Karpas-422 (cell line): ENCODE measurements at regions not wholly inside any gene's neighbourhood (a gene's known extent, or its start where the extent isn't known, plus 50 kb on each side); places are given as distances from the start of the nearest gene placed in this dataset.
"Not testable (repeated sequence)": the region's sequence is repeated elsewhere in the genome, so short reads cannot be mapped to it uniquely, and the experiment has no call there.

Source experiments
- DNase-seq: peaks from one replicate; pipeline ENCODE4 v3.0.0-alpha.2; 2015
- H2AFZ ChIP-seq: fragments of 200-600 bp; sonication (generic); 2 replicates; pipeline ENCODE4 v1.6.1; 2014; ENCODE audit warnings: antibody characterized with exemption, low read length, mixed read lengths
- H3K27ac ChIP-seq: fragments of 200-600 bp; sonication (generic); 2 replicates; pipeline ENCODE4 v1.5.1; 2014; ENCODE audit warnings: mild to moderate bottlenecking, low read length, moderate library complexity
- H3K27me3 ChIP-seq: fragments of 200-600 bp; sonication (generic); 2 replicates; pipeline ENCODE4 v1.6.1; 2014; ENCODE audit warnings: low read length, mixed read lengths
- H3K36me3 ChIP-seq: fragments of 200-600 bp; sonication (generic); 2 replicates; pipeline ENCODE4 v1.6.1; 2014; ENCODE audit warnings: low read length, mixed read lengths; ENCODE audit not compliant: insufficient read depth
- H3K4me1 ChIP-seq: fragments of 200-600 bp; sonication (generic); 2 replicates; pipeline ENCODE4 v1.6.1; 2014; ENCODE audit warnings: mild to moderate bottlenecking, low read length, mixed read lengths
- H3K4me2 ChIP-seq: fragments of 200-600 bp; sonication (generic); 2 replicates; pipeline ENCODE4 v1.6.1; 2014; ENCODE audit warnings: low read length, low read depth, mild to moderate bottlenecking; ENCODE audit not compliant: poor library complexity, severe bottlenecking
- H3K4me3 ChIP-seq: fragments of 200-600 bp; sonication (generic); 2 replicates; pipeline ENCODE4 v1.5.1; 2014; ENCODE audit warnings: mild to moderate bottlenecking, antibody characterized with exemption, low read length, mixed read lengths
- H3K79me2 ChIP-seq: fragments of 200-600 bp; sonication (generic); 2 replicates; pipeline ENCODE4 v1.6.1; 2014; ENCODE audit warnings: mild to moderate bottlenecking, low read length, mixed read lengths
- H3K9ac ChIP-seq: fragments of 200-600 bp; sonication (generic); 2 replicates; pipeline ENCODE4 v1.6.0; 2014; ENCODE audit warnings: low read length
- H3K9me2 ChIP-seq: fragments of 200-600 bp; sonication (generic), shearing (Covaris generic); replicated peaks from 2 replicates; pipeline ENCODE4 v1.6.0; 2014; ENCODE audit warnings: mild to moderate bottlenecking, low read length, moderate library complexity; ENCODE audit not compliant: insufficient read depth
- H3K9me3 ChIP-seq: fragments of 300-700, 200-600 bp; sonication (generic); 2 replicates; pipeline ENCODE4 v1.6.1; 2014; ENCODE audit warnings: low read length, mixed read lengths
- H4K20me1 ChIP-seq: fragments of 200-600 bp; sonication (generic); 2 replicates; pipeline ENCODE4 v1.6.1; 2014; ENCODE audit warnings: mild to moderate bottlenecking, antibody characterized with exemption, low read length, low read depth; ENCODE audit not compliant: insufficient read depth

- Histone ChIP-seq H3K4me2 (no peak overlapping the region), H3K4me1 (no peaks in the 10 kb centered on the region), H3K79me2 (no peaks in the 10 kb centered on the region), H3K36me3 (no peaks in the 10 kb centered on the region), H3K27me3 (no peaks in the 10 kb centered on the region), H3K9me3 (no peaks in the 10 kb centered on the region), H3K27ac (no peak overlapping the region), H3K9me2 (no peaks in the 10 kb centered on the region), H2AFZ (no peak overlapping the region), H3K9ac (no peak overlapping the region), H4K20me1 (no peaks in the 10 kb centered on the region), H3K4me3 (no peak overlapping the region)
- no peak for DNase-seq
Observed at GRCh38 chr4:167985565-167985964, 106.8 kb upstream of the ANXA10 start.

GRCh38 chr4:167986044-167986443 lies 106.3 kb upstream of the ANXA10 start:
- Histone ChIP-seq H2AFZ (no peak overlapping the region), H3K27me3 (no peaks in the 10 kb centered on the region)

GRCh38 chr4:167987285-167987684 lies 105.1 kb upstream of the ANXA10 start:
- no peak for DNase-seq

More at GRCh38 chr4:167986044-167986443, 106.3 kb upstream of the ANXA10 start:
- H3K4me1 ChIP-seq = no peaks in the 10 kb centered on the region
- H3K36me3 ChIP-seq = no peaks in the 10 kb centered on the region
- H3K4me3 ChIP-seq = no peak overlapping the region
- H3K9me2 ChIP-seq = no peaks in the 10 kb centered on the region
- no peak for DNase-seq
- no peaks in the 10 kb centered on the region for H4K20me1 ChIP-seq
- H3K4me2 ChIP-seq = no peak overlapping the region
- no peaks in the 10 kb centered on the region for H3K9me3 ChIP-seq
- H3K79me2 ChIP-seq = no peaks in the 10 kb centered on the region
- no peak overlapping the region for H3K9ac ChIP-seq
- no peak overlapping the region for H3K27ac ChIP-seq

GRCh38 chr4:167989815-167990214 lies 102.5 kb upstream of the ANXA10 start:
- Histone ChIP-seq H3K27me3 (no peaks in the 10 kb centered on the region), H3K4me3 (no peak overlapping the region), H3K9ac (no peak overlapping the region), H3K36me3 (no peaks in the 10 kb centered on the region), H4K20me1 (no peaks in the 10 kb centered on the region), H3K79me2 (no peaks in the 10 kb centered on the region), H3K9me3 (no peaks in the 10 kb centered on the region), H2AFZ (no peak overlapping the region), H3K4me2 (no peak overlapping the region), H3K4me1 (no peaks in the 10 kb centered on the region), H3K9me2 (no peaks in the 10 kb centered on the region), H3K27ac (no peak overlapping the region)
- DNase-seq = no peak

More at GRCh38 chr4:167987285-167987684, 105.1 kb upstream of the ANXA10 start:
- Histone ChIP-seq H3K27ac (no peak overlapping the region), H3K4me2 (no peak overlapping the region), H3K36me3 (no peaks in the 10 kb centered on the region), H3K9me3 (no peaks in the 10 kb centered on the region), H3K4me1 (no peaks in the 10 kb centered on the region), H3K9ac (no peak overlapping the region), H3K9me2 (no peaks in the 10 kb centered on the region), H3K79me2 (no peaks in the 10 kb centered on the region), H3K27me3 (no peaks in the 10 kb centered on the region), H3K4me3 (no peak overlapping the region), H2AFZ (no peak overlapping the region), H4K20me1 (no peaks in the 10 kb centered on the region)

- not testable (repeated sequence) for H4K20me1 ChIP-seq, H3K9me3 ChIP-seq, H3K79me2 ChIP-seq, H2AFZ ChIP-seq, H3K27ac ChIP-seq, DNase-seq, H3K4me2 ChIP-seq, H3K9ac ChIP-seq, H3K4me1 ChIP-seq, H3K9me2 ChIP-seq, H3K36me3 ChIP-seq, H3K4me3 ChIP-seq, H3K27me3 ChIP-seq
Observed at GRCh38 chr4:168008112-168008511, 84.2 kb upstream of the ANXA10 start.

GRCh38 chr4:168019019-168019651 lies 73.2 kb upstream of the ANXA10 start:
- Histone ChIP-seq H3K9me3 (no peaks in the 10 kb centered on the region), H3K27me3 (no peaks in the 10 kb centered on the region), H3K4me1 (no peaks in the 10 kb centered on the region), H3K36me3 (no peaks in the 10 kb centered on the region), H3K9ac (no peak overlapping the region), H4K20me1 (no peaks in the 10 kb centered on the region), H3K9me2 (no peaks in the 10 kb centered on the region), H3K4me2 (no peak overlapping the region), H3K4me3 (no peak overlapping the region), H2AFZ (no peak overlapping the region), H3K27ac (no peak overlapping the region), H3K79me2 (no peaks in the 10 kb centered on the region)
- no peak for DNase-seq

- Histone ChIP-seq H3K9ac (no peak overlapping the region), H3K4me1 (no peaks in the 10 kb centered on the region), H3K9me3 (no peaks in the 10 kb centered on the region), H3K27me3 (no peaks in the 10 kb centered on the region), H3K4me3 (no peak overlapping the region), H4K20me1 (no peaks in the 10 kb centered on the region), H3K4me2 (no peak overlapping the region), H3K27ac (no peak overlapping the region), H2AFZ (no peak overlapping the region), H3K9me2 (no peaks in the 10 kb centered on the region), H3K36me3 (no peaks in the 10 kb centered on the region), H3K79me2 (no peaks in the 10 kb centered on the region)
- no peak for DNase-seq
Observed at GRCh38 chr4:168019921-168020320, 72.4 kb upstream of the ANXA10 start.

GRCh38 chr4:168021666-168022065 lies 70.7 kb upstream of the ANXA10 start:
- Histone ChIP-seq H3K4me1 (no peaks in the 10 kb centered on the region), H4K20me1 (no peaks in the 10 kb centered on the region), H3K27ac (no peak overlapping the region), H3K36me3 (no peaks in the 10 kb centered on the region), H3K9ac (no peak overlapping the region), H3K4me2 (no peak overlapping the region), H3K27me3 (no peaks in the 10 kb centered on the region), H3K9me2 (no peaks in the 10 kb centered on the region), H3K9me3 (no peaks in the 10 kb centered on the region), H3K79me2 (no peaks in the 10 kb centered on the region), H3K4me3 (no peak overlapping the region), H2AFZ (no peak overlapping the region)
- DNase-seq = no peak

GRCh38 chr4:168028568-168028967 lies 63.8 kb upstream of the ANXA10 start:
- Histone ChIP-seq H3K9me3 (no peaks in the 10 kb centered on the region), H4K20me1 (no peaks in the 10 kb centered on the region)

More at GRCh38 chr4:168028568-168028967, 63.8 kb upstream of the ANXA10 start:
- Histone ChIP-seq H3K9ac (no peak overlapping the region), H3K4me1 (no peaks in the 10 kb centered on the region), H3K4me3 (no peak overlapping the region), H3K4me2 (no peak overlapping the region), H3K79me2 (no peaks in the 10 kb centered on the region), H3K9me2 (no peaks in the 10 kb centered on the region), H2AFZ (no peak overlapping the region), H3K27me3 (no peaks in the 10 kb centered on the region), H3K27ac (no peak overlapping the region), H3K36me3 (no peaks in the 10 kb centered on the region)
- DNase-seq = no peak
